Body of pancreas (tissue), 4 donors: ENCODE measurements at regions not wholly inside any gene's neighbourhood (a gene's known extent, or its start where the extent isn't known, plus 50 kb on each side); places are given as distances from the start of the nearest gene placed in this dataset.

Experiments used
- CTCF ChIP-seq, 7 experiments: fragments of 450-650 bp in 4 of 7; fragments of 200-600 bp in 3 of 7; sonication (generic) in 3 of 7; IDR thresholded peaks; one replicate each; pipeline ENCODE4 v1.5.1; 2016 to 2019; ENCODE audit warnings: antibody characterized with exemption in 7 of 7
- POLR2A ChIP-seq, 3 donors: fragments of 450-650 bp; IDR thresholded peaks; one replicate each; pipeline ENCODE4 v1.6.1; 2016; ENCODE audit warnings: antibody characterized with exemption in 3 of 3, mild to moderate bottlenecking in 2 of 3

DNA sequence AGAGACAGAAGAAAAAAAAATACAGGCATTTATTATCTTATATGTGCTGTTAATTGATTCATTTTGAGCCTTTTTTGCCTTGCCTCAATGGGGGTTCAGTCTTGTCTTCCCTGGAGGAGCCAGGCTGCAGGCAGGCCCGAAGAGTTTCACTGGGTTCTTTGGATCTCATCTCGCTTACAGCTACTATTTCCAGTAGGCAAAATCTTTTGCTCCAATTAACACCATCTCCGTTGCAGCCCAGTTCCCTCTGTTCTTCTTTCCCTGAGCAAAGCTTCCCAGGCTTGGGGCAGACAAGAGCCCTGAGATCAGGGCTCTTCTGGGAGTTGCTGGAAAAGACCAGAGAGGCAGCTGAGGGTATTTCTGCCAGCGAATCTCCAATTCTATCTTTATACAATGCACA lies 168.8 kb upstream of the CELF4 start:
- TF ChIP-seq CTCF (IDR thresholded peaks at IDR 0.05) = no peak
- no peak for TF ChIP-seq POLR2A (IDR thresholded peaks at IDR 0.05)
